Osteocyte (in vitro differentiated cells): ENCODE measurements at regions not wholly inside any gene's neighbourhood (a gene's known extent, or its start where the extent isn't known, plus 50 kb on each side); places are given as distances from the start of the nearest gene placed in this dataset.

Experiments used
- DNase-seq: peaks from one replicate; pipeline ENCODE4 v3.0.0; 2021; ENCODE audit warnings: mixed read lengths; ENCODE audit not compliant: unreplicated experiment; ENCODE audit errors: extremely low spot score
- H3K27ac Mint-ChIP-seq: one replicate; pipeline ENCODE4 v1.8.0; 2021; ENCODE audit warnings: mild to moderate bottlenecking, mixed read lengths; ENCODE audit not compliant: unreplicated experiment
- H3K27me3 Mint-ChIP-seq: one replicate; pipeline ENCODE4 v1.8.0; 2021; ENCODE audit warnings: mixed read lengths; ENCODE audit not compliant: unreplicated experiment
- H3K36me3 Mint-ChIP-seq: one replicate; pipeline ENCODE4 v1.8.0; 2021; ENCODE audit warnings: mixed read lengths; ENCODE audit not compliant: unreplicated experiment
- H3K4me1 Mint-ChIP-seq: one replicate; pipeline ENCODE4 v1.8.0; 2021; ENCODE audit warnings: mixed read lengths; ENCODE audit not compliant: unreplicated experiment
- H3K4me3 Mint-ChIP-seq: one replicate; pipeline ENCODE4 v1.8.0; 2021; ENCODE audit warnings: mild to moderate bottlenecking, moderate library complexity, mixed read lengths; ENCODE audit not compliant: unreplicated experiment
- H3K9me3 Mint-ChIP-seq: one replicate; pipeline ENCODE4 v1.8.0; 2021; ENCODE audit warnings: mixed read lengths; ENCODE audit not compliant: unreplicated experiment
- TF ChIP-seq, protein P1 (sequence below): fragments of 200-600 bp; sonication (generic); IDR thresholded peaks from 2 replicates; pipeline ENCODE4 v1.5.0; 2021; ENCODE audit warnings: antibody characterized with exemption, mild to moderate bottlenecking, moderate library complexity

DNA sequence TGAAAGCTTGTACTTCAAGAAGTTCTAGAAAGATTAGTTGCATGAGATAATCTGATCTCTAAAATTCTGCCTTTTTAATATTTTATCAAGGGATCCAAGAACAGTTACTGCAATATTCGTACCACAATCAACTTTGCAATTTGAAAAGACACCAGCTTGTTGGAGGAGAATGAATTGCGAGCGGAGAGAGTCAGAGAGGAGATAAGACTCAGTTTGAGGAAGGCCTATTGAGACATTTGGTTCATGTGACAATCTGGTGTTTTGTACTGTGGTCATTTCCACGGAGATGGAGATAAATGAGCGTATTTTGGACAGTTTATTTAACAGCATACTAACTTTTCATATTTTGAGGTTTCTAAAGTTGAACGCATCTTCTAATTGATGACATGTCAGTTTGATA is 1276.0 kb downstream of the EFNB2 start:
- no peaks in the 10 kb centered on the region for H3K27me3 Mint-ChIP-seq
- H3K27ac Mint-ChIP-seq, result no peak overlapping the region
- TF ChIP-seq, protein P1, sequence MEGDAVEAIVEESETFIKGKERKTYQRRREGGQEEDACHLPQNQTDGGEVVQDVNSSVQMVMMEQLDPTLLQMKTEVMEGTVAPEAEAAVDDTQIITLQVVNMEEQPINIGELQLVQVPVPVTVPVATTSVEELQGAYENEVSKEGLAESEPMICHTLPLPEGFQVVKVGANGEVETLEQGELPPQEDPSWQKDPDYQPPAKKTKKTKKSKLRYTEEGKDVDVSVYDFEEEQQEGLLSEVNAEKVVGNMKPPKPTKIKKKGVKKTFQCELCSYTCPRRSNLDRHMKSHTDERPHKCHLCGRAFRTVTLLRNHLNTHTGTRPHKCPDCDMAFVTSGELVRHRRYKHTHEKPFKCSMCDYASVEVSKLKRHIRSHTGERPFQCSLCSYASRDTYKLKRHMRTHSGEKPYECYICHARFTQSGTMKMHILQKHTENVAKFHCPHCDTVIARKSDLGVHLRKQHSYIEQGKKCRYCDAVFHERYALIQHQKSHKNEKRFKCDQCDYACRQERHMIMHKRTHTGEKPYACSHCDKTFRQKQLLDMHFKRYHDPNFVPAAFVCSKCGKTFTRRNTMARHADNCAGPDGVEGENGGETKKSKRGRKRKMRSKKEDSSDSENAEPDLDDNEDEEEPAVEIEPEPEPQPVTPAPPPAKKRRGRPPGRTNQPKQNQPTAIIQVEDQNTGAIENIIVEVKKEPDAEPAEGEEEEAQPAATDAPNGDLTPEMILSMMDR, result no peak
- no peak for DNase-seq
- H3K4me1 Mint-ChIP-seq, result no peaks in the 10 kb centered on the region
- H3K36me3 Mint-ChIP-seq, result no peaks in the 10 kb centered on the region
- no peak overlapping the region for H3K4me3 Mint-ChIP-seq
- H3K9me3 Mint-ChIP-seq, result no peaks in the 10 kb centered on the region

DNA sequence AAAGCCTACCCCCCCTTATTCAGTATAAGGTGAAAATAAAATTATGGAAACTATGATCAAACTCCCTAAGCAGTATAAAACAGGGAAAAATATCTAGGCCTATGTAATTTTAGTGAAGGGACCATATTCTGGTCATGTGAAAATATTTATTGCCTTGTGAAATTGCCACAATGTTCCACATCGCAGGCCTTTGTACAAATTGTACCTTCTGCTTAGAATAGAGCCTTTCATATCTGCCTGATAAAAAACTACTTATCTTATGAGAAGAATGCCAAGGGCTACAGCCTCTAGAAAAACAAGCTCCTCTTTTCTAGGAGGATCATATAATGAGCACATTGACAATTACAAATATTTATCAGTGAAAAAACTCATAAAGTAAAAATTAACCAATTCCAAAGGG is 1280.0 kb downstream of the EFNB2 start:
- Mint-ChIP-seq H3K9me3 (no peaks in the 10 kb centered on the region), H3K27ac (no peak overlapping the region), H3K36me3 (no peaks in the 10 kb centered on the region), H3K4me1 (no peaks in the 10 kb centered on the region), H3K27me3 (no peaks in the 10 kb centered on the region), H3K4me3 (no peak overlapping the region)
- TF ChIP-seq, protein P1, result no peak
- DNase-seq, result no peak

DNA sequence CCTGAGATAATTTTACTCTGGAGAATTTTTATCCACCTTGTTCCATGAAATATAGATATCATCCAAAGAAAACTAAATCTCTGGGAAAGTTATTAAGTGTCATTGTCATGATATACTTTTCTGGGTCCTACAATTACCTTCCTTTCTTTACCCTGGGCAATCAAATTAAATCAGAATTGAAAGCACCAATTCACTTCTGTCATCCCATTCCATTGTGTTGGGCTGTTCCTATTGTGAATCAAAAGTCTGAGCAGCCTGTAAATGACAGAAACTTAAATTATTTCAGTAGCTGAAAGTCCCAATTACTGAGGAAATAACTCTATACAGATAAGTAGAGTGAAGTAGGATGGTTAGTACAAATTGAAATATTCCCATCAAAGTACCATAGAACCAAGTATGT is 1284.2 kb downstream of the EFNB2 start:
- peaks cover 4% of the 10 kb centered on the region for H3K4me1 Mint-ChIP-seq
- no peak for DNase-seq
- TF ChIP-seq, protein P1, result no peak
- peaks cover 5% of the 10 kb centered on the region for H3K36me3 Mint-ChIP-seq
- H3K27me3 Mint-ChIP-seq, result no peaks in the 10 kb centered on the region
- peaks cover 12% of the 10 kb centered on the region for H3K9me3 Mint-ChIP-seq
- H3K27ac Mint-ChIP-seq, result no peak overlapping the region
- no peak overlapping the region for H3K4me3 Mint-ChIP-seq

DNA sequence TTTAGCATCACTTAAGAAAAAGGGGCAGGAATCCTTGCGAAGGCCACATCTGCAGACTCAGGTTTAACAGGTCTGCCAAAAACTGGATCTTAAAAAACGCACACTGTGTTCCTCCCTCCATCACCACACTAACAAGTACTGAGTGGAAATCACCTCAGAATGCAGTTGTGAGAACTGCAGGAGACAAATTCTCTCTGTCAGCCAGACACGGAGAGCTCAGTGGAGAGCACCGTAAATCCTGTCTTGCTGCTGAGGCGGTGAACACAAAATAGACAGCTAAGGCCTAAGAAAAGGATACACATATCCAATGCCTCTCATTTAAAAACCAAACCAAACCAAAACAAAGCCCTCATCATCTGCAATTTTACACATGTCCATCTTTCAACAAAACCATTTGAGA is 1287.6 kb downstream of the EFNB2 start:
- Mint-ChIP-seq H3K4me3 (no peak overlapping the region), H3K27me3 (no peaks in the 10 kb centered on the region), H3K36me3 (peaks cover 5% of the 10 kb centered on the region), H3K27ac (no peak overlapping the region), H3K4me1 (peaks cover 4% of the 10 kb centered on the region), H3K9me3 (peaks cover 15% of the 10 kb centered on the region)
- TF ChIP-seq, protein P1, result no peak
- DNase-seq, result no peak

DNA sequence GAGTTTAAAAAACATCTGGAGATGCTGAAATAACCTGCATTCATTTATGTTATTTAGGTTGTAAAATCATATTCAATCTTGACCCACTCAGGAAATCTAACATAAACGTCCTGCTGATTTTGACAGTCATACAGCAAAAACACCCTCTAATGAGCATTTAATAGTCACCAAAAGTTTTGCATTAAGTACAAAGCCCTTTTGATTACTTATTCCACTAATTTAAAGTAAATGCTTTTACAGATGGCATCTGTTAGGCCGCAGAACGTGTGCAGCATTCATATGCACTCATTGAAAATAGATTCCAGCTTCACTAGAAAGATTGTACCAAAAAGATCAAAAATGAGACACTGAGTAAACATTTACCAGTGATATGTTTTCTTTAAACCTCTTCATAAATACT is 1295.1 kb downstream of the EFNB2 start:
- no peaks in the 10 kb centered on the region for H3K27me3 Mint-ChIP-seq
- H3K4me1 Mint-ChIP-seq, result peaks cover 11% of the 10 kb centered on the region
- H3K27ac Mint-ChIP-seq, result no peak overlapping the region
- H3K9me3 Mint-ChIP-seq, result peaks cover 4% of the 10 kb centered on the region
- H3K4me3 Mint-ChIP-seq, result no peak overlapping the region
- TF ChIP-seq, protein P1, result no peak
- H3K36me3 Mint-ChIP-seq, result no peaks in the 10 kb centered on the region
- no peak for DNase-seq
